ENCODE measurements at regions not wholly inside any gene's neighbourhood (a gene's known extent, or its start where the extent isn't known, plus 50 kb on each side); places are given as distances from the start of the nearest gene placed in this dataset.
A peak's percentile ranks its signal among the peaks of the same experiment; 100 is the strongest.
"Not testable (repeated sequence)": the region's sequence is repeated elsewhere in the genome, so short reads cannot be mapped to it uniquely, and the experiment has no call there.

GRCh38 chr3:89628856-89629670 lies 521.6 kb downstream of the EPHA3 start:
- DNase-seq, result no peak

GRCh38 chr3:89635137-89635536 lies 527.7 kb downstream of the EPHA3 start:
- no peak for DNase-seq

- DNase-seq, result no peak
Measured at GRCh38 chr3:89644716-89645115, 537.3 kb downstream of the EPHA3 start.

GRCh38 chr3:89649431-89649830 lies 542.0 kb downstream of the EPHA3 start:
- no peak for DNase-seq

GRCh38 chr3:89654031-89654430 lies 546.6 kb downstream of the EPHA3 start:
- peak; percentile 25 for DNase-seq

- DNase-seq, result no peak
Measured at GRCh38 chr3:89656388-89656787, 549.0 kb downstream of the EPHA3 start.

- DNase-seq, result no peak
Measured at GRCh38 chr3:89679686-89680085, 572.3 kb downstream of the EPHA3 start.

GRCh38 chr3:89682556-89682955 lies 575.1 kb downstream of the EPHA3 start:
- DNase-seq, result no peak

GRCh38 chr3:89685731-89686130 lies 578.3 kb downstream of the EPHA3 start:
- peak; percentile 42 for DNase-seq

GRCh38 chr3:89690646-89691045 lies 583.2 kb downstream of the EPHA3 start:
- no peak for DNase-seq

GRCh38 chr3:89692601-89693000 lies 585.2 kb downstream of the EPHA3 start:
- no peak for DNase-seq

GRCh38 chr3:89697321-89697916 lies 590.0 kb downstream of the EPHA3 start:
- no peak for DNase-seq

GRCh38 chr3:89698208-89698830 lies 590.9 kb downstream of the EPHA3 start:
- no peak for DNase-seq

- no peak for DNase-seq
Measured at GRCh38 chr3:89699229-89699628, 591.8 kb downstream of the EPHA3 start.

- no peak for DNase-seq
Measured at GRCh38 chr3:89699771-89700170, 592.4 kb downstream of the EPHA3 start.

GRCh38 chr3:89702404-89702803 lies 595.0 kb downstream of the EPHA3 start:
- DNase-seq, result no peak

GRCh38 chr3:89713196-89713595 lies 605.8 kb downstream of the EPHA3 start:
- no peak for DNase-seq

- no peak for DNase-seq
Measured at GRCh38 chr3:89714237-89714636, 606.8 kb downstream of the EPHA3 start.

GRCh38 chr3:89740080-89740880 lies 632.9 kb downstream of the EPHA3 start:
- DNase-seq, result no peak

- DNase-seq, result peak; percentile 3
Measured at GRCh38 chr3:89740881-89741177, 633.4 kb downstream of the EPHA3 start.

- DNase-seq, result no peak
Measured at GRCh38 chr3:89742546-89742945, 635.1 kb downstream of the EPHA3 start.

GRCh38 chr3:89747541-89748278 lies 640.3 kb downstream of the EPHA3 start:
- DNase-seq, result not testable (repeated sequence)

GRCh38 chr3:89762405-89762804 lies 655.0 kb downstream of the EPHA3 start:
- no peak for DNase-seq
